PC-3 (cell line): ENCODE measurements at regions not wholly inside any gene's neighbourhood (a gene's known extent, or its start where the extent isn't known, plus 50 kb on each side); places are given as distances from the start of the nearest gene placed in this dataset.

Source experiments
- EZH2 ChIP-seq: fragments of 300-600 bp; sonication (generic); IDR thresholded peaks from one replicate; pipeline ENCODE4 v1.6.1; 2017; ENCODE audit warnings: antibody characterized with exemption, mild to moderate bottlenecking, low read length; ENCODE audit not compliant: unreplicated experiment
- EZH2phosphoT487 ChIP-seq: fragments of 300-600 bp; sonication (generic); IDR thresholded peaks from 2 replicates; pipeline ENCODE4 v1.6.1; 2018; ENCODE audit warnings: mild to moderate bottlenecking, antibody characterized with exemption, low read length, borderline replicate concordance
- TF ChIP-seq, protein P1 (sequence below): fragments of 300-600 bp; sonication (generic); conservative IDR thresholded peaks from 2 replicates; pipeline ENCODE4 v1.5.1; 2017; ENCODE audit warnings: antibody characterized with exemption, low read depth, mild to moderate bottlenecking, low read length

DNA sequence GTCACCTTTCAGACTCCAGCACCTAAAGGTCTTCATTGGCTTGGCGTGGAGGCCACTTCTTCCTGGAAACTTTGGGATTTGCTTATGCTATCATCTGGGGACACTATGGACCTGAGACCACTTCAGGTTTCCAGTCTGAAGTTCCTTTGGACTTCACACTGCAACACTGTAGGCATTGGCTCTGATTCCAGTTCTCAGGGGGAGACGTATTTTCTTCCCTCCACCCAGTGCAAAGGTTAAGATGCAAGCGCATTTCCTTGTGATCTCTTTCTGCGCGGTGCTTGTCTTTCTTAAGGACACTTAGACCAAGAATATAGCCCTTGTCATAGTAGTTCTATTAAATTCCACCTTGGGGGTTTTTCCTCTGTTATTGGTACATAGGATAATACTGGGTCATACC, 299.8 kb downstream of the TSHZ3 start:
- no peak for TF ChIP-seq EZH2
- TF ChIP-seq, protein P1, sequence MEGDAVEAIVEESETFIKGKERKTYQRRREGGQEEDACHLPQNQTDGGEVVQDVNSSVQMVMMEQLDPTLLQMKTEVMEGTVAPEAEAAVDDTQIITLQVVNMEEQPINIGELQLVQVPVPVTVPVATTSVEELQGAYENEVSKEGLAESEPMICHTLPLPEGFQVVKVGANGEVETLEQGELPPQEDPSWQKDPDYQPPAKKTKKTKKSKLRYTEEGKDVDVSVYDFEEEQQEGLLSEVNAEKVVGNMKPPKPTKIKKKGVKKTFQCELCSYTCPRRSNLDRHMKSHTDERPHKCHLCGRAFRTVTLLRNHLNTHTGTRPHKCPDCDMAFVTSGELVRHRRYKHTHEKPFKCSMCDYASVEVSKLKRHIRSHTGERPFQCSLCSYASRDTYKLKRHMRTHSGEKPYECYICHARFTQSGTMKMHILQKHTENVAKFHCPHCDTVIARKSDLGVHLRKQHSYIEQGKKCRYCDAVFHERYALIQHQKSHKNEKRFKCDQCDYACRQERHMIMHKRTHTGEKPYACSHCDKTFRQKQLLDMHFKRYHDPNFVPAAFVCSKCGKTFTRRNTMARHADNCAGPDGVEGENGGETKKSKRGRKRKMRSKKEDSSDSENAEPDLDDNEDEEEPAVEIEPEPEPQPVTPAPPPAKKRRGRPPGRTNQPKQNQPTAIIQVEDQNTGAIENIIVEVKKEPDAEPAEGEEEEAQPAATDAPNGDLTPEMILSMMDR, result no peak
- TF ChIP-seq EZH2phosphoT487, result no peak
